ENCODE measurements at regions not wholly inside any gene's neighbourhood (a gene's known extent, or its start where the extent isn't known, plus 50 kb on each side); places are given as distances from the start of the nearest gene placed in this dataset.

DNA sequence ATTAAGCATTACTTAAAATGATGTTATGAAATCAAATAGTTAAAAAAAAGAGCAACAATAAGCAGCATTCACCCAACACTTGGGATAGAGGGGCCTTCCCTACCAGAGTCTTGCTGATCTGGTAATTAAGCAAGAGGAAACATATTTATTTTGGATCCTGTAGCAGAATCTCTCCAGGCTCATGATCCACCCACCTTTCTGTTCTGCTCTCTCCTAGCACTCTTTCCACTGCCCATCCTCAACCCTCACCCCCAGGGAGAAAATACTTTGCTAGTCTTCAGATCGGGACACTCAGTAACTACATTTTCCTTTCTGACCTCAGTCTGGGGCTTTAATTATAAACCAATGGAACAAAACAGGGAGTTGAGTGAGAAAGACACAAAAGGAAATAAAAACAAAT lies 1541.9 kb downstream of the AACS start:
- no peak for TF ChIP-seq CTCF (IDR thresholded peaks at IDR 0.05; ENCODE audit: borderline replicate concordance, insufficient read depth, low read depth, low read length)
- H3K4me3 ChIP-seq (ENCODE audit: low read depth, low read length): no peak overlapping the region

GRCh38 chr12:126607867-126608266 lies 1542.6 kb downstream of the AACS start:
- no peak for TF ChIP-seq CTCF (IDR thresholded peaks at IDR 0.05; ENCODE audit: borderline replicate concordance, insufficient read depth, low read depth, low read length)

DNA sequence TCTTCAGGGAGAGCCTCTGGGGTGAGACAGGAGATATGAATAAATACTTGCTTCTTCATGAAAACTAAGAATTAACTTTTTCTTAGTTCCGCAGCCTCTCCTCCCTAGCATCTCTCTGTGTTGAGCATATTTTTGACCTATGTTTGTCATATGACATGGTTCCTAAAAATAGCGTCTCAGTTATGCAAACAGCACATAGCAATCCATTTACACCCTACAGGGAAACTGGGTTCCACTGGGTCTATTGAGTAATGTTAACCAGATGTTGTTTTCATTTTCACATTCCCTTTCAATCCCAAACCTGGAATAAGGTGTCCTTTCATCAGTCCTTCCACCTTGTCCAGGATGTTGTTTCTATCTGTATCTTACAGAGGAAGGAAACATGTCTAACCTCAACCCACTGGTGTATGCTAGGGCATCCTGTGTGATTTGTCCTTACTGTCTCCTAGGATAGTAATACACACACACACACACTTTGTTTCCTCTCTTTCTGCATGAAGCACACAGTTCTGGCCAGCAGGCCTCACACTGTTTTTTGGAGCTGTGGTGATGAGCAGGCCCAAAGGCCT lies 1543.5 kb downstream of the AACS start:
- TF ChIP-seq CTCF (IDR thresholded peaks at IDR 0.05; ENCODE audit: borderline replicate concordance, insufficient read depth, low read depth, low read length): no peak
- no peak overlapping the region for H3K4me3 ChIP-seq (ENCODE audit: low read depth, low read length)

More at GRCh38 chr12:126607867-126608266, 1542.6 kb downstream of the AACS start:
- no peak overlapping the region for H3K4me3 ChIP-seq (ENCODE audit: low read depth, low read length)

GRCh38 chr12:126616441-126616840 lies 1551.2 kb downstream of the AACS start:
- no peak for TF ChIP-seq CTCF (IDR thresholded peaks at IDR 0.05; ENCODE audit: borderline replicate concordance, insufficient read depth, low read depth, low read length)
- no peak overlapping the region for H3K4me3 ChIP-seq (ENCODE audit: low read depth, low read length)

DNA sequence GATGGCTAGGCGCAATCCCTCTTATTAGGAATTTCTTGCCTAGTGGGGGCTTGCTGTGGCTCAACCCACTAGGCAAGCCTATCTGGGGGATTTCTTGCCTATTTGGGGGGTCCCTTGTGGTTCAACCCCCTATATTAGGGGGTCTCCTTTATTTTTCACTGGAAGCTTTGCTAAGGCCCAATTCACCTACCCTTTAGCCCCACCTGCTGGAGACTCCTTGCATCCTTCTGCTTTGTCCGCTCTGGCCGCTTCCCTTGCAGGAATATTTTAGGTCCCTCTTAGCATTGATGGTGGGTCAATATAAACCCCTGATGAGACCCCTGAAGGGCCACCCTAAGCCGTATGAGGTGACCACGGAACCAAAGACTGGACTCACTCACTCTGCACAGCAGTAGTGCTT lies 1552.1 kb downstream of the AACS start:
- H3K4me3 ChIP-seq (ENCODE audit: low read depth, low read length): no peak overlapping the region
- no peak for TF ChIP-seq CTCF (IDR thresholded peaks at IDR 0.05; ENCODE audit: borderline replicate concordance, insufficient read depth, low read depth, low read length)

DNA sequence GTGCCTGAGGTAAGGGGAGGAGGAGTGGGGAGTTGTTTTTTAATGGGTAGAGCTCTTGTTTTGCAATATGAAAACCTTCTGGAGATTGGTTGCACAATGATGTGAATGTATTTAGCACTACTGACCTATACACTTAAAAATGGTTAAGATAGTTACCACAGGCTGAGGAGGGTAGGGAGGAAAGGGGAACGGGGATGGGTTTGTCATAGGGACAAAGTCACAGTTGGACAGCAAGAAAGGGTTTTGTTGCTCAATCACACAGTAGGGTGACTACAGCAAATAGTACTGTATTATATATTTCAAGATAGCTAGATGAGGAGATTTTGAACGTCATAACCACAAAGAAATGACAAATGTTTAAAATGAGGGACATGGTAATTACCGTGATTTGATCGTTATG lies 1562.4 kb downstream of the AACS start:
- no peak overlapping the region for H3K4me3 ChIP-seq (ENCODE audit: low read depth, low read length)
- no peak for TF ChIP-seq CTCF (IDR thresholded peaks at IDR 0.05; ENCODE audit: borderline replicate concordance, insufficient read depth, low read depth, low read length)

GRCh38 chr12:126636821-126637220 lies 1571.6 kb downstream of the AACS start:
- no peak for TF ChIP-seq CTCF (IDR thresholded peaks at IDR 0.05; ENCODE audit: borderline replicate concordance, insufficient read depth, low read depth, low read length)

More at GRCh38 chr12:126636821-126637220, 1571.6 kb downstream of the AACS start:
- no peak overlapping the region for H3K4me3 ChIP-seq (ENCODE audit: low read depth, low read length)

Data from GM12875 (cell line).